ENCODE measurements at regions not wholly inside any gene's neighbourhood (a gene's known extent, or its start where the extent isn't known, plus 50 kb on each side); places are given as distances from the start of the nearest gene placed in this dataset.
"Not testable (repeated sequence)": the region's sequence is repeated elsewhere in the genome, so short reads cannot be mapped to it uniquely, and the experiment has no call there.

GRCh38 chr2:35822716-35823115 is 532.9 kb upstream of the CRIM1 start:
- H3K27me3 ChIP-seq: peaks cover 0 to 6% (median 0%) of the 10 kb centered on the region in 9 donors
- intact Hi-C loops (cut with DNase I): no loop called here

GRCh38 chr2:35821675-35822074 is 533.9 kb upstream of the CRIM1 start:
- H3K27ac ChIP-seq: no peak overlapping the region
- H3K9me3 ChIP-seq: no peaks in the 10 kb centered on the region
- H3K36me3 ChIP-seq: no peaks in the 10 kb centered on the region
- WGBS, 4 donors: 0 to 16% (median 10%) methylated on average over 1 to 2 of the region's 2 CpGs
- peaks cover 0 to 6% (median 0%) of the 10 kb centered on the region in 9 donors for H3K27me3 ChIP-seq
- intact Hi-C loops (cut with DNase I): no loop called here
- TF ChIP-seq POLR2A (IDR thresholded peaks at IDR 0.05) (no peak), CTCF (IDR thresholded peaks at IDR 0.05) (no peak)
- H3K4me3 ChIP-seq: no peak overlapping the region
- no peaks in the 10 kb centered on the region for H3K4me1 ChIP-seq
- ATAC-seq: no peak
- DNase-seq: no peak

More at GRCh38 chr2:35822716-35823115, 532.9 kb upstream of the CRIM1 start:
- Histone ChIP-seq H3K4me3 (no peak overlapping the region), H3K36me3 (no peaks in the 10 kb centered on the region), H3K9me3 (no peaks in the 10 kb centered on the region), H3K27ac (no peak overlapping the region), H3K4me1 (no peaks in the 10 kb centered on the region)
- no peak for DNase-seq
- no peak for ATAC-seq
- 30 to 44% (median 36%) methylated on average over 3 of the region's 3 CpGs for WGBS, 4 donors
- TF ChIP-seq POLR2A (IDR thresholded peaks at IDR 0.05): no peak
- no peak for TF ChIP-seq CTCF (IDR thresholded peaks at IDR 0.05)

- Histone ChIP-seq H3K36me3 (no peaks in the 10 kb centered on the region), H3K27ac (no peak overlapping the region), H3K9me3 (no peaks in the 10 kb centered on the region), H3K27me3 (peaks cover 0 to 6% (median 0%) of the 10 kb centered on the region in 9 donors), H3K4me3 (no peak overlapping the region), H3K4me1 (no peaks in the 10 kb centered on the region)
- TF ChIP-seq CTCF (IDR thresholded peaks at IDR 0.05) (no peak), POLR2A (IDR thresholded peaks at IDR 0.05) (no peak)
- DNase-seq (no peak), ATAC-seq (no peak)
- intact Hi-C loops (cut with DNase I): no loop called here
- WGBS, 4 donors: 75 to 81% (median 78%) methylated on average over 2 of the region's 2 CpGs
Observed at GRCh38 chr2:35820391-35820790, 535.2 kb upstream of the CRIM1 start.

- H3K36me3 ChIP-seq: no peaks in the 10 kb centered on the region
- H3K9me3 ChIP-seq: no peaks in the 10 kb centered on the region
- ATAC-seq: no peak
- H3K4me3 ChIP-seq: no peak overlapping the region
- no peak for DNase-seq
- intact Hi-C loops (cut with DNase I): no loop called here
- TF ChIP-seq CTCF (IDR thresholded peaks at IDR 0.05): no peak
- WGBS, 4 donors: 58 to 72% (median 63%) methylated on average over 2 of the region's 2 CpGs
- no peaks in the 10 kb centered on the region for H3K4me1 ChIP-seq
- H3K27me3 ChIP-seq: peaks cover 0 to 6% (median 0%) of the 10 kb centered on the region in 9 donors
- no peak overlapping the region for H3K27ac ChIP-seq
Observed at GRCh38 chr2:35819033-35819432, 536.5 kb upstream of the CRIM1 start.

GRCh38 chr2:35818359-35818758 is 537.2 kb upstream of the CRIM1 start:
- H3K36me3 ChIP-seq; H3K27ac ChIP-seq; intact Hi-C loops (cut with DNase I); ATAC-seq; DNase-seq; H3K4me3 ChIP-seq; H3K9me3 ChIP-seq; H3K27me3 ChIP-seq; H3K4me1 ChIP-seq: not testable (repeated sequence)
- WGBS, 4 donors: 40 to 57% (median 50%) methylated on average over 2 of the region's 2 CpGs

- H3K9me3 ChIP-seq; H3K27ac ChIP-seq; intact Hi-C loops (cut with DNase I); H3K36me3 ChIP-seq; DNase-seq; ATAC-seq; H3K4me3 ChIP-seq; H3K27me3 ChIP-seq; H3K4me1 ChIP-seq: not testable (repeated sequence)
- 28 to 44% (median 30%) methylated on average over 7 of the region's 7 CpGs for WGBS, 4 donors
Observed at GRCh38 chr2:35814597-35814996, 541.0 kb upstream of the CRIM1 start.
